Thyroid gland (tissue), 4 donors: ENCODE measurements at regions not wholly inside any gene's neighbourhood (a gene's known extent, or its start where the extent isn't known, plus 50 kb on each side); places are given as distances from the start of the nearest gene placed in this dataset.

ENCODE experiments used
- POLR2A ChIP-seq, 2 donors: fragments of 450-650 bp; IDR thresholded peaks; one replicate each; pipeline ENCODE4 v1.6.1; 2017; ENCODE audit warnings: antibody characterized with exemption in 2 of 2, mild to moderate bottlenecking in 2 of 2, moderate library complexity in 1 of 2
- TF ChIP-seq, protein P1 (sequence below), 6 experiments: fragments of 200-600 bp in 3 of 6; fragments of 450-650 bp in 3 of 6; sonication (generic) in 3 of 6; IDR thresholded peaks; one replicate each; pipeline ENCODE4 v1.5.1; 2016 to 2019; ENCODE audit warnings: antibody characterized with exemption in 6 of 6, mild to moderate bottlenecking in 2 of 6, inconsistent platforms in 1 of 6, moderate library complexity in 1 of 6

DNA sequence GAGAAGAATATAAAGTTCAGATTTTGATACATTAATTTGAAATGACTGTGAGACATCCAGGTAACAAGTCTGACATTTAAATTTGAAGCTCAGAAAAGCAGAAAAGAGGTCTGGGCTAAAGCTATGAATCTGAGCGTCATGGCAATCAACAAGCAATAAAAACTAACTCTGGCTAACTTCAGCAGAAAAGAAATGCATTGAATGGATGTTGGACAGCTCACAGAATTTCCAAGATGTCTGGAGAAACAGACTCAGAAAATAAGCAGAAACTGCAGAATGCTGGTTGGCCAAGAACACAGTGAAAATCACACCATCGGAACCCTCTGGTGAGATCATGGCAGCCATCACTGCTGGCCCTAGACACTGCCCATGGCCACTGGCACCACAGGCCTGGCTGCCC is 366.6 kb downstream of the METTL4 start:
- TF ChIP-seq POLR2A (IDR thresholded peaks at IDR 0.05): no peak
- TF ChIP-seq, protein P1, sequence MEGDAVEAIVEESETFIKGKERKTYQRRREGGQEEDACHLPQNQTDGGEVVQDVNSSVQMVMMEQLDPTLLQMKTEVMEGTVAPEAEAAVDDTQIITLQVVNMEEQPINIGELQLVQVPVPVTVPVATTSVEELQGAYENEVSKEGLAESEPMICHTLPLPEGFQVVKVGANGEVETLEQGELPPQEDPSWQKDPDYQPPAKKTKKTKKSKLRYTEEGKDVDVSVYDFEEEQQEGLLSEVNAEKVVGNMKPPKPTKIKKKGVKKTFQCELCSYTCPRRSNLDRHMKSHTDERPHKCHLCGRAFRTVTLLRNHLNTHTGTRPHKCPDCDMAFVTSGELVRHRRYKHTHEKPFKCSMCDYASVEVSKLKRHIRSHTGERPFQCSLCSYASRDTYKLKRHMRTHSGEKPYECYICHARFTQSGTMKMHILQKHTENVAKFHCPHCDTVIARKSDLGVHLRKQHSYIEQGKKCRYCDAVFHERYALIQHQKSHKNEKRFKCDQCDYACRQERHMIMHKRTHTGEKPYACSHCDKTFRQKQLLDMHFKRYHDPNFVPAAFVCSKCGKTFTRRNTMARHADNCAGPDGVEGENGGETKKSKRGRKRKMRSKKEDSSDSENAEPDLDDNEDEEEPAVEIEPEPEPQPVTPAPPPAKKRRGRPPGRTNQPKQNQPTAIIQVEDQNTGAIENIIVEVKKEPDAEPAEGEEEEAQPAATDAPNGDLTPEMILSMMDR (IDR thresholded peaks at IDR 0.05): no peak
